ENCODE measurements at regions not wholly inside any gene's neighbourhood (a gene's known extent, or its start where the extent isn't known, plus 50 kb on each side); places are given as distances from the start of the nearest gene placed in this dataset.

DNA sequence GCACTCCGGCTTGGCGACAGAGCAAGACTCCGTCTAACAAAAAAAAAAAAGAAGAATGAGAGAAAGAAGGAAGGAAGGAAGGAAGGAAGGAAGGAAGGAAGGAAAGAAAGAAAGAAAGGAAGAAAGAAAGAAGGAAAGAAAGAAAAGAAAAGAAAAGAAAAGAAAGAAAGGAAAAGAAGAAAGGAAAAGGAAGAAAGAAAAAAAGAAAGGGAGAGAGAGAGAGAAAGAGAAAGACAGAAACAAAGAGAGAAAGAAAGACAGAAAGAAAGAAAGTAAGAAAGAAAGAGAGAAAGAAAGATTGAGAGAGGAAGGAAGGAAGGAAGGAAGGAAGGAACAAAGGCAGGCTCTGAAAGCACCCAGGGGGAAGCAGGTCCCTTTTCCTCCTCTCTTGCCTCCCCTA is 336.6 kb upstream of the GATB start:
- H3K4me3 ChIP-seq (ENCODE audit: low read depth, low read length) = no peak overlapping the region
- TF ChIP-seq POLR2A (IDR thresholded peaks at IDR 0.05; ENCODE audit: extremely low read depth, insufficient read length) (no peak), MAX (IDR thresholded peaks at IDR 0.05; ENCODE audit: low read depth, low read length) (no peak), CTCF (IDR thresholded peaks at IDR 0.05; ENCODE audit: low read depth, low read length) (no peak), MYC (IDR thresholded peaks at IDR 0.05; ENCODE audit: low read depth, low read length) (no peak)
- DNase-seq (ENCODE audit: low read depth) = no peak

DNA sequence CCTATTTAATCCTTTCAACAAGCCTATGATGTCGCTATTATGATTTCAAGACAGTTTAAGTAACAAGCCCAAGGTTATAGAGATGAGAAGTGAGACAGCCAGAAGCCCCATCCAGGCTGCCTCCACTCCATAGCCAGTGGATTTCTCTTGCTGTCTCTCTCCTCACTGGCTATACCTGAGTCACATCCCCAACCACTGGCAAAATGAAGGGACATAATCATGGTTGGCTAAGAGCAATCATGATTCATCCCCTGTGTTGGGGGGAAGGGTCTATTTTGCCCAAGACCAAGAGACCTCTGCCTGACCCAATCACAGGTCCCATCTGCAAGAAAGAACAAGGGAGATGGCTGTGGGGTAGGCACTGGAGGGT is 334.9 kb upstream of the GATB start:
- TF ChIP-seq POLR2A (IDR thresholded peaks at IDR 0.05; ENCODE audit: extremely low read depth, insufficient read length) (no peak), CTCF (IDR thresholded peaks at IDR 0.05; ENCODE audit: low read depth, low read length) (no peak), MAX (IDR thresholded peaks at IDR 0.05; ENCODE audit: low read depth, low read length) (no peak), MYC (IDR thresholded peaks at IDR 0.05; ENCODE audit: low read depth, low read length) (no peak)
- DNase-seq (ENCODE audit: low read depth) = no peak
- no peak overlapping the region for H3K4me3 ChIP-seq (ENCODE audit: low read depth, low read length)

DNA sequence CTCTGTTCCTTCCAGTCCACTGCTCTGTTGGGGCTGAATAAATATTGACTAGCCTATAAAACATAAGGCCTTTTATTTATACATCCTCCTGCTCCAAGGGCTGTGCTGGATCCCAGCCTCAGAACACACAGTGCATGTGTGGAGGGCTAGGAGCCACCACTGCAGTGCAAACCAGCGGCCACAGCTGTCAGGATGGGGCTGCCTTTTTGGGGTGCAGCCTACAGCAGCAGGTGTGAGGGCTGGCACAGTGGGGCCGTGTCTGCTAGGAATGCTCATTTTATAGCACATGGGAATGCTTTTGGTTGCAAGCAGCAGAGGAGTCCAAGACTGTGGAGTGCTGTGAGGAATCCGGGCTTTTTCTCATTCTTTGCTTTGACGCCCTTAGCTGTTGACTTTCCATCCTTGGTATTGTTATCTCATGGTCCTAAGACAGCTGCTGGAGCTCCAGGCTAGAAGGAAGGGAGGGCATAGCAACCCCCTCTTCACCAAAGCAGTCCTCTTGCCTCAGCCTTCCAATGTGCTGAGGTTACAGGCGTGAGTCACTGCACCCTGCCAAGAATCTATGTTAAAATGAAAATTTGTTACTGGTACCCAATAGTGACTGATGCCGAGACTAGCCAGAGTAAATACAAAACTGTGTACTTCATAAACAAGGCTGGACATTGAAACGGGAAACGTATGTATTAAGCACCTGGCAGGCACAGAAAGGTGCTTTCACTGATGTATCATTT is 334.3 kb upstream of the GATB start:
- no peak overlapping the region for H3K4me3 ChIP-seq (ENCODE audit: low read depth, low read length)
- no peak for DNase-seq (ENCODE audit: low read depth)

GRCh38 chr4:152091405-152091804 is 330.6 kb upstream of the GATB start:
- TF ChIP-seq MAX (IDR thresholded peaks at IDR 0.05; ENCODE audit: low read depth, low read length) (no peak), CTCF (IDR thresholded peaks at IDR 0.05; ENCODE audit: low read depth, low read length) (no peak), MYC (IDR thresholded peaks at IDR 0.05; ENCODE audit: low read depth, low read length) (no peak), POLR2A (IDR thresholded peaks at IDR 0.05; ENCODE audit: extremely low read depth, insufficient read length) (no peak)
- DNase-seq (ENCODE audit: low read depth) = no peak
- H3K4me3 ChIP-seq (ENCODE audit: low read depth, low read length) = no peak overlapping the region

More for the DNA sequence above, 334.3 kb upstream of the GATB start:
- TF ChIP-seq MAX (IDR thresholded peaks at IDR 0.05; ENCODE audit: low read depth, low read length) = no peak
- no peak for TF ChIP-seq MYC (IDR thresholded peaks at IDR 0.05; ENCODE audit: low read depth, low read length)
- TF ChIP-seq POLR2A (IDR thresholded peaks at IDR 0.05; ENCODE audit: extremely low read depth, insufficient read length) = no peak
- TF ChIP-seq CTCF (IDR thresholded peaks at IDR 0.05; ENCODE audit: low read depth, low read length) = no peak

- TF ChIP-seq CTCF (IDR thresholded peaks at IDR 0.05; ENCODE audit: low read depth, low read length) = no peak
- no peak for TF ChIP-seq MAX (IDR thresholded peaks at IDR 0.05; ENCODE audit: low read depth, low read length)
- no peak for TF ChIP-seq MYC (IDR thresholded peaks at IDR 0.05; ENCODE audit: low read depth, low read length)
- no peak for TF ChIP-seq POLR2A (IDR thresholded peaks at IDR 0.05; ENCODE audit: extremely low read depth, insufficient read length)
- no peak overlapping the region for H3K4me3 ChIP-seq (ENCODE audit: low read depth, low read length)
- peak; percentile 34 for DNase-seq (ENCODE audit: low read depth)
Measured at GRCh38 chr4:152090543-152090942, 329.7 kb upstream of the GATB start.

Data from NB4 (cell line).